ENCODE measurements at regions not wholly inside any gene's neighbourhood (a gene's known extent, or its start where the extent isn't known, plus 50 kb on each side); places are given as distances from the start of the nearest gene placed in this dataset.

DNA sequence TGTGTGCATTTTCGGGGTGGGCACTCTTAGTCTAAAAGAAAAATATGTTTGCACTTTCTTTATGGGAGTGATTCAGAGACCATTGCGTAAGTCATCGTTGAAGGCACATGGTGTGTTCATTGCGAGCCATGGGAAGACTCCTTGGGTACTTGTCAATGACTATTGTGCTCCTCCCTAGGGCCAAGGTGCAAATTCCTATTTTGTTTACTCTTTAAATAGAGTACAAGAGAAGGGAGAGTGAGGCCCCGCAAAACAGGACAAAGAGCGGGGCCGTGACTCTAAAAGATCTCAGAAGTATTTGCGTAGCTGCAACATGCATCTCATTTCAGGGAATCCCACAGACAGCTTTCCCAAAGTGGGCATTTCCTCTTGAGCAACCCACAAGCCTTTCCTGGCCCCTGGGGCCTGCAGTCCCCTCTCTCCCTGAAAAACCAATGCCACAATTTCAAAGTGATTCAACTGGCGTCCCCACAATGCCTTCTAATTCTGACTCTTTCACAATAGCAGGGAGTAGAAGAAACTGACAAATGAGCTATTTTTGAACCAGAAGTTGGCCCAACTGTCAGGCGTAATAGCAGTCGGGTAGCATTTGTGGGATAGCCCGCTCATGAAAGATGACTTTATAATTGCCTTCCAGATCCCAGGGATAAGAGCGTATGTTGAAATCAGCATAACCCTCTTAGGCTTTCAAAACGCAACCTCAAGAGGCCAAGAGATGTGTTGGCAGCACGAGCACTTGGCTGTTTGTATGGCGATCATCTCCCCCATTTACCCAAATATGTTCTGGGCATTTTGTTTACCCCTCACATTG is 277.9 kb upstream of the BMP2 start:
- Histone ChIP-seq H2AFZ (ENCODE audit: low read depth) (no peak overlapping the region), H3K4me3 (ENCODE audit: low read depth in 2 of 2, low read length in 1 of 2) (no peak overlapping the region), H3K27me3 (ENCODE audit: insufficient read depth) (no peaks in the 10 kb centered on the region), H3K79me2 (ENCODE audit: insufficient read depth) (no peaks in the 10 kb centered on the region), H3K36me3 (replicated peaks in 1 of 2; ENCODE audit: control insufficient read depth in 1 of 2, insufficient read depth in 2 of 2, low read length in 1 of 2) (no peaks in the 10 kb centered on the region), H3F3A (replicated peaks; ENCODE audit: insufficient read depth) (no peaks in the 10 kb centered on the region), H3K4me2 (no peak overlapping the region), H3K9ac (no peak overlapping the region), H3K4me1 (ENCODE audit: control insufficient read depth in 1 of 2, insufficient read depth in 2 of 2, low read depth in 1 of 2, low read length in 1 of 2) (no peaks in the 10 kb centered on the region), H3K9me2 (no peaks in the 10 kb centered on the region), H4K20me1 (ENCODE audit: insufficient read depth) (no peaks in the 10 kb centered on the region), H3K9me3 (no peaks in the 10 kb centered on the region), H3K27ac (ENCODE audit: low read depth in 2 of 2, low read length in 1 of 2) (no peak overlapping the region)
- ChIA-PET POLR2A (no interaction called here), CTCF (no interaction called here)
- 25% methylated on average over 16 of the region's 16 CpGs for WGBS (ENCODE audit: low lambda C conversion rate)
- TF ChIP-seq MEF2A (IDR thresholded peaks at IDR 0.05; ENCODE audit: borderline replicate concordance, low read depth) (no peak), GABPA (IDR thresholded peaks at IDR 0.05; ENCODE audit: low read depth) (no peak), REST (IDR thresholded peaks at IDR 0.05; ENCODE audit: low read depth, low read length) (no peak), ELF1 (IDR thresholded peaks at IDR 0.05) (no peak), SMC3 (IDR thresholded peaks at IDR 0.05; ENCODE audit: low read depth, low read length) (no peak)
- DNase-seq = no peak

- no peak overlapping the region for H3K4me3 ChIP-seq (ENCODE audit: low read depth in 2 of 2, low read length in 1 of 2)
- no peaks in the 10 kb centered on the region for H3K9me3 ChIP-seq
- no peaks in the 10 kb centered on the region for H3K79me2 ChIP-seq (ENCODE audit: insufficient read depth)
- WGBS (ENCODE audit: low lambda C conversion rate) = 3% methylated on average over 7 of the region's 7 CpGs
- H2AFZ ChIP-seq (ENCODE audit: low read depth) = no peak overlapping the region
- no peak overlapping the region for H3K27ac ChIP-seq (ENCODE audit: low read depth in 2 of 2, low read length in 1 of 2)
- ChIA-PET POLR2A (no interaction called here), CTCF (no interaction called here)
- no peaks in the 10 kb centered on the region for H3K36me3 ChIP-seq (replicated peaks in 1 of 2; ENCODE audit: control insufficient read depth in 1 of 2, insufficient read depth in 2 of 2, low read length in 1 of 2)
- DNase-seq = no peak
- H4K20me1 ChIP-seq (ENCODE audit: insufficient read depth) = no peaks in the 10 kb centered on the region
- H3F3A ChIP-seq (replicated peaks; ENCODE audit: insufficient read depth) = no peaks in the 10 kb centered on the region
- TF ChIP-seq YY1 (IDR thresholded peaks at IDR 0.05; ENCODE audit: low read depth) (no peak), EP300 (IDR thresholded peaks at IDR 0.05; ENCODE audit: borderline replicate concordance in 1 of 2, low read depth in 1 of 2, low read length in 1 of 2) (no peak), TEAD4 (IDR thresholded peaks at IDR 0.05; ENCODE audit: borderline replicate concordance, insufficient read depth) (no peak), RXRA (IDR thresholded peaks at IDR 0.05; ENCODE audit: borderline replicate concordance, low read depth) (no peak), POLR2AphosphoS5 (IDR thresholded peaks at IDR 0.05; ENCODE audit: low read depth, low read length) (no peak), TAF1 (IDR thresholded peaks at IDR 0.05; ENCODE audit: borderline replicate concordance, low read depth, low read length) (no peak), GATA2 (CRISPR knock-in tag; IDR thresholded peaks at IDR 0.05) (no peak), MAX (IDR thresholded peaks at IDR 0.05; ENCODE audit: low read depth) (no peak), TCF12 (IDR thresholded peaks at IDR 0.05) (no peak), NFIC (IDR thresholded peaks at IDR 0.05; ENCODE audit: borderline replicate concordance) (no peak), ELF1 (IDR thresholded peaks at IDR 0.05) (no peak), CHD2 (IDR thresholded peaks at IDR 0.05; ENCODE audit: low read length, partially characterized antibody) (no peak), RAD21 (IDR thresholded peaks at IDR 0.05; ENCODE audit: low read length) (no peak), MXI1 (IDR thresholded peaks at IDR 0.05; ENCODE audit: low read depth, low read length) (no peak), RCOR1 (IDR thresholded peaks at IDR 0.05; ENCODE audit: low read length) (no peak)
- TF ChIP-seq, protein P1, sequence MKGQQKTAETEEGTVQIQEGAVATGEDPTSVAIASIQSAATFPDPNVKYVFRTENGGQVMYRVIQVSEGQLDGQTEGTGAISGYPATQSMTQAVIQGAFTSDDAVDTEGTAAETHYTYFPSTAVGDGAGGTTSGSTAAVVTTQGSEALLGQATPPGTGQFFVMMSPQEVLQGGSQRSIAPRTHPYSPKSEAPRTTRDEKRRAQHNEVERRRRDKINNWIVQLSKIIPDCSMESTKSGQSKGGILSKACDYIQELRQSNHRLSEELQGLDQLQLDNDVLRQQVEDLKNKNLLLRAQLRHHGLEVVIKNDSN (IDR thresholded peaks at IDR 0.05; ENCODE audit: borderline replicate concordance, low read depth) = no peak
- TF ChIP-seq, protein P2, sequence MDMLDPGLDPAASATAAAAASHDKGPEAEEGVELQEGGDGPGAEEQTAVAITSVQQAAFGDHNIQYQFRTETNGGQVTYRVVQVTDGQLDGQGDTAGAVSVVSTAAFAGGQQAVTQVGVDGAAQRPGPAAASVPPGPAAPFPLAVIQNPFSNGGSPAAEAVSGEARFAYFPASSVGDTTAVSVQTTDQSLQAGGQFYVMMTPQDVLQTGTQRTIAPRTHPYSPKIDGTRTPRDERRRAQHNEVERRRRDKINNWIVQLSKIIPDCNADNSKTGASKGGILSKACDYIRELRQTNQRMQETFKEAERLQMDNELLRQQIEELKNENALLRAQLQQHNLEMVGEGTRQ (IDR thresholded peaks at IDR 0.05; ENCODE audit: borderline replicate concordance, low read depth, low read length) = no peak
- H3K4me2 ChIP-seq = no peak overlapping the region
- no peak overlapping the region for H3K9ac ChIP-seq
- no peaks in the 10 kb centered on the region for H3K4me1 ChIP-seq (ENCODE audit: control insufficient read depth in 1 of 2, insufficient read depth in 2 of 2, low read depth in 1 of 2, low read length in 1 of 2)
- no peaks in the 10 kb centered on the region for H3K9me2 ChIP-seq
- no peaks in the 10 kb centered on the region for H3K27me3 ChIP-seq (ENCODE audit: insufficient read depth)
Measured at GRCh38 chr20:6485351-6485750, 282.1 kb upstream of the BMP2 start.

Measured in SK-N-SH (cell line).